GM18517 (cell line): ENCODE measurements at regions not wholly inside any gene's neighbourhood (a gene's known extent, or its start where the extent isn't known, plus 50 kb on each side); places are given as distances from the start of the nearest gene placed in this dataset.
"Not testable (repeated sequence)": the region's sequence is repeated elsewhere in the genome, so short reads cannot be mapped to it uniquely, and the experiment has no call there.

Experiments used
- ATAC-seq: cut with Tn5 transposase; IDR thresholded peaks from one replicate; pipeline ENCODE4 v1.9.1; 2021; ENCODE audit warnings: mild to moderate bottlenecking, moderate library complexity; ENCODE audit not compliant: unreplicated experiment

DNA sequence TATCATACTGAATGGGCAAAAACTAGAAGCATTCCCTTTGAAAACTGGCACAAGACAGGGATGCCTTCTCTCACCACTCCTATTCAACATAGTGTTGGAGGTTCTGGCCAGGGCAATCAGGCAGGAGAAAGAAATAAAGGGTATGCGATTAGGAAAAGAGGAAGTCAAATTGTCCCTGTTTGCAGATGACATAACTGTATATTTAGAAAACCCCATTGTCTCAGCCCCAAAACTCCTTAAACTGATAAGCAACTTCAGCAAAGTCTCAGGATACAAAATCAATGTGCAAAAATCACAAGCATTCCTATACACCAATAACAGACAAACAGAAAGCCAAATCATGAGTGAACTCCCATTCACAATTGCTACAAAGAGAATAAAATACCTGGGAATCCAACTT, 52.5 kb upstream of the CCDC71L start:
- not testable (repeated sequence) for ATAC-seq

DNA sequence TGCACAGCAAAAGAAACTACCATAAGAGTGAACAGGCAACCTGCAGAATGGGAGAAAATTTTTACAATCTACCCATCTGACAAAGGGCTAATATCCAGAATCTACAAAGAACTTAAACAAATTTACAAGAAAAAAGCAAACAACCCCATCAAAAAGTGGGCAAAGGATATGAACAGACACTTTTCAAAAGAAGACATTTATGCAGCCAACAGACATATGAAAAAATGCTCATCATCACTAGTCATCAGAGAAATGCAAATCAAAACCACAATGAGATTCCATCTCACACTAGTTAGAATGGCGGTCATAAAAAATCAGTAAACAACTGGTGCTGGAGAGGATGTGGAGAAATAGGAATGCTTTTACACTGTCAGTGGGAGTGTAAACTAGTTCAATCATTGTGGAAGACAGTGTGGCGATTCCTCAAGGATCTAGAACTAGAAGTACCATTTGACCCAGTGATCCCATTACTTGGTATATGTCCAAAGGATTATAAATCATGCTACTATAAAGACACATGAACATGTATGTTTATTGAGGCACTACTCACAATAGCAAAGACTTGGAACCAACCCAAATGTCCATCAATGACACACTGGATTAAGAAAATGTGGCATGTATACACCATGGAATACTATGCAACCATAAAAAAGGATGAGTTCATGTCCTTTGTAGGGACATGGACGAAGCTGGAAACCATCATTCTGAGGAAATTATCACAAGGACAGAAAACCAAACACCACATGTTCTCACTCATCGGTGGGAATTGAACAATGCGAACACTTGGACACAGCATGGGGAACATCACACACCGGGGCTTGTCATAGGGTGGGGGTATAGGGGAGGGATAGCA, 53.9 kb upstream of the CCDC71L start:
- not testable (repeated sequence) for ATAC-seq

DNA sequence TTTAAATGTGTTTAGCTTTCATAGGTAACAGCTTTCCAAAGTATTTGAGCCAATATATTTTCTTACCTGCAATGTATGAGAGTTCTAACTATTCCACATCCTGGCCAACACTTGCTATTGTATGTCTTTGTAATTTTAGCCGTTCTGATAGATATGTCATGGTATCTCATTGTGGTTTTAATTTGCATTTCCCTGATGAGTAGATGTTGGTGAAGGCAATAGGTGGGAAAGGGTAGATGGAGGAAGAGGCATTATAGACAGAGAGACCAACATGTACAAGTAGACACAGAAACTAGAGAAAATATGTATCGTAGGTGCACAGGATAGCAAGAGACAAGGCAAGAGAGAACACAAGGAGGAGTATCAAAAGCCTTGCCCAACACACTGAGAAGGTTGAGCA, 54.8 kb upstream of the CCDC71L start:
- no peak for ATAC-seq

DNA sequence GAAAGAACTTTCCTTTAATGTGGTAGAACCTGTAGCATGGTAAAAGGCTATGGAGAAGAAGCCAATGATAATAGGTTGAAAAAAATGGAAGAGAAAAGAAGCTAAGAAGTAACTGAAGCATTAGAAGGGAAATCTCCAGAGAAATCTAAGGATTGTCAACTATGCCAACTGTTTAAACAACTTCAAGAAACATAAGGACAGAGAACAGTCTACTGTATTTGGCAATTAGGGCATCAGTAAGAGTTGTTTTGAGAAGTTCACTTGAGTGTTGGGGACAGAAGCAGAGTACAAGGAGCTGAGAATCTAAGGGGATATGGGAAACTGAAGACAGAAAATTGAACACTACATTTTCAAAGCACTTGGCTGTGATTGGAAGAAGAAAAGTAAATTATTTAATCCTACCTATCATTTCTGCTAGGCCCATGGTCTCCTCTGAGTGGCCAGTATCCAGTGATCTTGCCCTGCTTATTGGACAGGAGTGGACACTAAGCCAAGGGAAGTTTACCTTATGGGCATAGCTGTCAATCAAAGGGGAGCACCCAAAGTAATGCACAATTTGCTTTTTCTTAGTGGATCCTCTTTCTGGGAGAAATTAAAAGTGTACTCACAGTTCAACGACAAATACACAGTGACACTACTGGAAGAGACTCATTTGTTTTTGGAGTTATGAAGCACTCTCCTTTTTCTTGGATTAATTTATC, 56.4 kb upstream of the CCDC71L start:
- no peak for ATAC-seq

DNA sequence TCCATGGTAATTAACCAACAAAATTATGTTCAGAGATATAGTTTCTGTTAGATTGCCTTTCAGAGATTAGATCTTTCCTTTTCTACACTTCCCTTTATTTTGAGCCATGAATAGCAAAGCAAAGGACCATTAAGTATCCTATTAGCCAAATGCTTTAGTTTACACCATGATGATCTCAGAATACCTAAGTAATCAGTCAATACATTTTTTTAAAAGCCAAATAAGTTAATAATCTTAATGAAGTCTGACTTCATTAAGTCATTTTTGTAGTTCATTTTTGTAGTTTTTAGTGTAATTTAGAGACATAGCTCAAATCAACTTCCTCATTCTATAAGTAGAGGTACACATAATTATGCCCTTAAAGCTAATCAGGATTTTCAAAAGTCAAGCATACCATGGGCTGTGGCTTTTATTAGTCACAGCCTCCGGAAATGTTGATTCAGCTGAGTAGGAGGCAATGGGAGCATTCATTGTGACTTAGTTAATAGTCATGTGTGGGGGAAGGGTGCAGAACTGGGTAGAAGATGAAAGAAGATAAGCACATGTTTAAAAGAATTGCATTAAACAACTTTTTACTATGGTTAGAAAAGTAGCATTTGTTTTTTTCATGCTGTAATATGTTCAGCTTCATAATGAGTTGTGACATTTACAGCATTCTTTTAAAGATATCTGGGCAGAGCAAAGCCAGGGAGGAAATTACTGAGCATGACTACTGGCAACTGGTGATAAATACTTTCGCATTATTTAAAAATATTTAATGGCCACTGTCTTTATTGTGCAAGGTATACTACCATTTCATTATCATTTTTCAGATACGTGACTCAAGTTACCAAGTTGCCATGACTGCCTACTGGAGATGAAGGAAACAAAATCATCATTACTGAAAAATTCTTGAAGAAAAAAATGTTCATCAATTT, 57.3 kb upstream of the CCDC71L start:
- ATAC-seq, result peak; percentile 83

DNA sequence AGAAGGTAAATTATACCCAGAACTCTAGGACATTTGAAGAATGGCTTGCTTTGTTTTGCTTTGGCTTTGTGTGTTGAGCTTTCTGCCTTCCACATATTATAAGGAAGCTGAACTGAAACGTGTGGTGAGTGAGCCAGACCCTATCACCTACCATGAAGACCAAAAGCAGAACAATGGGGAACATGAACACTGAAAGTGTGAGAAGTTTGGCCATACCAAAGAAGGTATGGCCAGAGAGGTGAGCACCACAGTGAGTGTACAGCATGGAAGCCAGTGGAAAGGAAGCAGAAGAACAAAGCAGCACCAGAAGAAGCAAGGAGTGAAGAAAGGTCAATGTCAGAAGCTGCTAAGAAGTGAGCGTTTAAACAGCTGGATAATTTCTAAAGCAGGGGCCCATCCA, 59.7 kb upstream of the CCDC71L start:
- ATAC-seq, result no peak

DNA sequence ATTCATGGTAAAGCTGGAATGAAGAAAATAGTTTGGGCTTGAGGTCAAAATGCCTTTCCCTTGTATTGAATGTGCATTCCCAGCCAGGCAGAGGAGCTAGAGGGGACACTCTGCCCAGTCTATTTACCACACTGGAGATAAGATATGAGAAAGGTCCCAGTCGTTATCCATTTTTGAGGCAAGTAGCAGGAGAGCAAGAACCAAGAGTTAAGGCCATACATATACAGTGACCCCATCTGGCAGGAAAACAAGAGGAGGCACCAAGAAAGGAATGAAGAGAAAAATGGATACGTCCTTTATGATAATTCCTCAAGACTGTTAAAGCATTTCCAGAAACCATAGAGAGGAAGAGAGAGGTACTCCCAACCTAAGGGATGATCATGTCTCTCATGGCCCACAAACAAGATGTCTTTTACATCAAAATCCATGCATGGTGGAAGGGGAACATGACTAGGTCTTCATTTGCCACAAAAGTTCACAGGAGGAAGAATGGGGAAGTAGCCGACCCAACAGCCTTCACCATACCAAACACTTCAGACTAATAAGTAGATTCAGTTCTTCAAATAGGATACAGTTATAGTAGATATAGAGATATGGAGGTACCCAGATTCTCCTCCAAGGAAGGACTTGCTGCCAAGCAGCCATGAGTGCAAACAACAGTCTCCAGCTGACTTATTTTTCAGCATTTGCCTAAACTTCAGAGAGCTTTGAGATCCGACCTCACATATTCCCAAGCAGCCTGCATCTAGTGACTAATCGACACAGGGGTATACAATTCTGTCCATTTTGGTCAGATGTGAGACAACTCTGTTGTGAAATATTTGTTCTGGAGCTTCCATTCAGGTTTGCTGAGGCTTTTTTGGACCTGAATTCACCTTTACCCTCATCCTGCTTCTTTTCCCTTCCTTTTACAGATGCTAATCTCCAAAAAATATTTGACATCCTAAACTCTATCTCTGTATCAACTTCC, 61.1 kb upstream of the CCDC71L start:
- ATAC-seq, result no peak

DNA sequence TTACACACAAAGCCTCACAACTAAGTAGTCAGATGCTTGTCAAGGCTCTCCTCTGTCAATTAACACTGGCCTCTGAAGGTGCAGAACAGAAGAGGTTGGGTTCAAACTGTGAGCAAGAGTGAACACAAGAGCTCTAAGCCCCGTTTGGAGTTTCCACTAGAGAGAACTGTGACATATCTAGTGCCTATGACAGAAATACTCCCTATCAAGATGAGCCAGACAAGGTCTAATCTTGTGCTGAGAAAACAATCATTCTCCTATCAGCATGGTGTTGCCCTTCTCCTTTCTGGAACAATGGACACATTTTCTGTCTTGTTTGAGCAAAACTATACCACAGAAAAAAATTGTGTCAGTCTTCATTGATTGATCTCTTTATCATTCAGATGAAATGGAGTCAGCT, 62.4 kb upstream of the CCDC71L start:
- no peak for ATAC-seq

DNA sequence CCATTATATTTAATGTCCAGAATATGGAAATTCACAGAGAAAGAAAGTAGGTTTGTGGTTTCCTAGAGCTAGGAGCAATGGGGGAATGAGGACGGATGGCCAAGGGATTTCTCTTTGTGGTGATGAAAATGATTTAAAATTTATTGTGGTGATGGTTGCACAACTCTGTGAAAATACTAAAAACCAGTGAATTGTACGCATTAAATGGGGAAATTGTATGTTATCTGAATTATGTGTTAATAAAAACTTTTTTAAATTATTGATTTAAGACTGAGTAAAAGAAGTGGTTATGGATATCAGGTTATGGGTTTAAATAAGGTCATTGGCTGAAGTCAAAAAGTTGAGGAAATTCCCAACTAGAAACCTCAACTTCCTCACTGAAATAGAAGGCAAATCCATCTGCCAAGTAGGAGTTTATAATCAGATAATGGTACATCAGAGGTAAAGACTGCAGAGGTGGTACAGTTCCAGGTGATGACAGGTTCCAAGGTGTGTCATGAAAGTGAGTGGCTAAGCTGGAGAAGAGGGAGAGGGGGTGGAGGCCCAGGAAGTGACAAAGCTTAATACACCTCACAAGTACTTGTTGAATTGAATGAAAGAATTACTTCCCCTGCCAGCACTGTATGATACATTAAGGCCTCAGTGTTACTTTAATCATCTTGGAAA, 68.9 kb upstream of the CCDC71L start:
- no peak for ATAC-seq

DNA sequence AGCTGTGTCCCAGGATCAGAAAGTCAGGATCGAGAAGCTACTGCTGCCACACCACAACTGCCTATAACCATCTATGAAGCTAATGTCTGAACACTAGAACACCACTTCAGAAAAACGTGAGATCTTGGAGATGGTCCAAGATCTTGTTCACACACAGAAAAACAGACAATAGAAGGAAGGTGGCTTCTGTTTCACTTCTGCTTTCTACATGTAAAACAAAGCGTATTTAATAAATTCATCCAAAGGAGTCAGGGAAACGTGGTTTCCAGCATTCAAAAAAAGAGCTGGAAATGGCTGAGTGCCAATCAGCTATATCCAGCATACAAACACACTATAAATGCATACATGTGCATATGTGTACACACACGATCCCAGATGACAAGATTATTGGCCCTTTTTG, 70.2 kb upstream of the CCDC71L start:
- peak; percentile 88 for ATAC-seq

DNA sequence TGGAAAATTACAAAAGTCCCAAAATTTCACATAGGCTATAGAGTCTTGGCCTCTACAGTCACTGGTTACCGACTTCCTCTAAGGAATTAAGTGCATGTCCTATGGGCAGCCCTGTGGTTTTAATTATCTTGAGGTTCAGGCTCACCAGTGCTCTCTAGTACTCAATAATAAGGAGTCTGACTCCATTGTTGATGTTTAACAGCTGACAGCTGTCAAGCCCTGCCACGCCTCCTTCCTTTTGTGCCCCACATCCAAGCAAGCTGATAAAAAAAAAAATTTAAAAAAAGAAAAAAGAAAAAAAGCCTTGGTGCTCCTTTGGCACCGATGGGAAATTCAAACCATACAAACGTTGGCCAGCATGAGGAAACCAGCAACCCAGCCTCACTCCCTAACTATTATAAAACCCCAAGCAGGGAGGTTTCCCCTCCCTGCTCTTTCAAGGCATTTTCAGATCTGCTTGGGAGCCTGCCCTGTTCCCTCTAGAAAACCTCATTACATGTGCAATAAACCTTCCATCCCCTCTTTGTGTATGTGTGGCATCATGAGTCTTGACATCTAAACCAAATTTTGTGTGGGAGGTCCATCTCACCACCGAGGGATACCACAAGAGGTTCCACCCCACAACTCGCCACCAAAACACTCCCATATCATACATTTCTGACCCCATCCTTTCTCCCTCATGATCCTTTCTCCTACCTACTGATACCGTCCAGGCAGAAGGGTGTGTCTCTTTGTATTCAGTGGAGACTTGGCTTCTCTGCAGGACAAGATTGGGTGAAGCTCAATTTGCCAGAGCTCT, 70.9 kb upstream of the CCDC71L start:
- peak; percentile 6 for ATAC-seq

DNA sequence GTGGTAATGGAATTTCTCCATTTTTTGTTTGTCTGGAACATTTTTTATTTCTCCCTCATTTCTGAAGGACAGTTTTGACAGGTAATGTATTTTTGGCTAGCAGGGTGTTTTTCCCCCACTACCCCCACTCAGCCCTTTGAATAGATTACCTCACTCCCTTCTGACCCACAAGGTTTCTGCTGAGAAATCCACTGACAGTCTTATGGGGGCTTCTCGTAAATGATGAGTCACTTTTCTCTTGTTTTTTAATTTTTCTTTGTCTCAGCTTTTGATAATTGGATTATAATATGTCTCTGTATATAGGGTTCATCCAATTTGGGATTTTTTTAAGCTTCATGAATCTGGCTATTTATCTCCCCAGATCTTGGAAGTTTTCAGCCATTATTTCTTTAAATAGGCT, 74.7 kb upstream of the CCDC71L start:
- ATAC-seq, result no peak

DNA sequence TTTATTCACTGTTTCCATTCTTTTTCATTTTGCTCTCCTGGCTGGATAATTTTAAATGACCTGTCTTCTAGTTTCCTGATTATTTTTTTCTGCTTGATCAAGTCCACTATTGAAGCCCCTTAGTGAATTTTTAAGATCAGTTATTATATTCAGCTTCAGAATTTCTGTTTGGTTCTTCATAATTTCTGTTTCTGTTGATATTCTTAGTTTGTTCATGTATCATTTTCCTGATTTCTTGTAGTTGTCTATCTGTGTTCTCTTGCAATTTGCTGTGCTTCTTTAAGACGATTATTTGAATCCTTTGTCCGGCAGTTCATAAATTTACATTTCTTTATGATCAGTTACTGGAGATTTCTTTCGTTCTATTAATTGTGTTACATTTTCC, 75.2 kb upstream of the CCDC71L start:
- no peak for ATAC-seq

DNA sequence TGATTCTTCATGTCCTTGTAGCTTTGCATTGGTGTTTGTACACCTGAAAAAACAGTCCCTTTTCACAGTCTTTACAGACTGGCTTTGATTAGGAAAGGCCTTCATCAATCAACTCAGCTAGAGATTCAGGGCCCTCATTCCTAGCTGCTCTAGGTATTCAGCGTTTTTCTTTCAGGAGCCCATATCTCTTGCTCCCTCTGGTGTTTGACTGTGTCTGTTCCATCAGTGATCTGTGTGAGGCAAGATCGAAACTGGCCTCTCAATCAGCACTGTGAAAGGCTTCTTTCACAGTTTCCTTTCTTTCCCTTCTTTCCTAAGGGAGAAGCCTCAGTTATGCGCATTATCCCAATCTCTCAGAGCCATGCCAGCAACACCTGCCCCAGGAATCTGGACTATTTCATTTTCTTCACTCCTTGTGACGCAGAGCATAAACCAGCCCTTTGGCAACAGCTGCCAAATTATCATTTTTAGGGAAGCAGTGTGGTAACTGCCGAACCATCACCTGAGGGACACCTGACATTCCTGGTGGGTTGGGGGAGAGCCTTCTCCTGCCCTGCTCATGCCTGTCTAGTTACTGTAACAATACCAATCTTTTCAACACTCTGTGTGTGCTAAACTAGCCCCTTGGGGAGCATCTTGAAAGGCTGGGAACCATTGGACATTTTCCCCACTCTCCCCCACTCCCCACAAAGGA, 75.7 kb upstream of the CCDC71L start:
- ATAC-seq, result peak; percentile 82

DNA sequence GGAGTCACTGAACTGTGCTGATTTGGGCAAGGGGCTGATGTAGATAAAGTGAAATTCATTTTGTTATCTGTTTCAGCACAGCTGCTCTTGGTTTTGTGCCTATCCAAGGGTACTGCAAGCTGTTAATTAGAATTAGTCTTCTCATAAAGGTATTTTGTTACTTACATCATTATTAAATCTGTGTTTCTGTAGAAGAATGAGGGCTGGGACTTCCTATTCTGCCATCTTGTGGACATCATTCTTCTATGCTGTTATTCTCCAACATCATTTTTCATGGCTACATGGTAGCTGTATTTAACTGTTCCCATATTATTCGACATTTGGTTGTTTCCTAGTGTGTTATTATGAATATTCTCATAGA, 76.2 kb upstream of the CCDC71L start:
- ATAC-seq, result no peak

DNA sequence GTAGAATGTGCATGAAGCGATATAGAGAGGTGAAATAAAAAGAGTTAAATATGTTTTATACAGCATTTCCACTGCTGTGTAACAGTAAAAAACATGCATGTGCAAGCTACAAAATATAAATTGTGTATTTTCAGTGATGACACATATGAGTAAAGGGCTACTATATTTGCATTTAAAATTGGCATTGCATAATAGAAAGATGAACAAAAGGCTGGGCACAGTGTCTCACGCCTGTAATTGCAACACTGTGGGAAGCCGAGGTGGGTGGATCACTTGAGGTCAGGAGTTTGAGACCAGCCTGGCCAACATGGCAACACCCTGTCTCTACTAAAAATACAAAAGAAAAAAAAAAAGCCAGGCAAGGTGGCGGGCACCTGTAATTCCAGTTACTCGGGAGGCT, 79.8 kb upstream of the CCDC71L start:
- no peak for ATAC-seq

DNA sequence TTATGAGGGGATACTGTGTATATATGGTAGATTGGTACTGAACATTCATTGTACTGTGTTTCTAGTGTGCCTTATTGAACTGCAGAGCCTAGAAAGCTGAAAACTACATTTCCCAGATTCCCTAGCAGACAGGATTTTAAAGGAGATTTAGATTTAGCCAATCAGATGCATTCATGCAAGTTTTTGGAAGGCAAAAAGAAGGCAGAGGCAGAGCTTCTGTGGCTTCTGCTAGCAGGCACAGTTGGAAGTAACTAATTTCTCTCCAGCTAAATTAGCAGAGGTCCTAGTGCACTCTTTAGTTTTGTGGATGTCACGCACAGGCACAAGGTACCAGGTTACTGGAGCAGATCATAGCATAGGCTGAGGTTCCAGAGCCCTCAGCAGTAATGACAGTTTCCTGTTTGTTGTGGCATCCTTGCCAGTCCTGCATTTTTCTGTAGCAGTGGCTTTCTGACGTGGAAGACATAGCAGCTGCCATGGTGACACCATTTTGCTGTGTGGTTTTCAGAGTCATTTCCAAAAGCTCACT, 83.7 kb upstream of the CCDC71L start:
- no peak for ATAC-seq

DNA sequence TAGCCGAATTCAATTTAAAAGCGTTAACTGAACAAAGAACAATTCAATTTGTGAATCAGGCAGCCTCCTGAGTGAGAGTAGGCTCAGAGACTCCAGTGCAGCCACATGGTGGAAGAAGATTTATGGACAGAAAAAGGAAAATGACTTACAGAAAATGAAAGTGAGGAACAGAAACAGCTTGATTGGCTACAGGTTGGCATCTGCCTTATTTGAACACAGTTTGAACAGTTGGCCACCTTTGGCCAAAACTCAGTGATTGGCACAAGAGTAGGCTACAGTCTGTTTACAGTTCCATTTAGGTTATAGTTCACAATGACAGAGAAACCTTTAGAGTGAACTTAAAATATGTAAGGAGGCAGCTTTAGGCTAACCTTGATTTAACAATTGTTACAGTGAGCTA, 86.3 kb upstream of the CCDC71L start:
- ATAC-seq, result not testable (repeated sequence)
